PC-3 (cell line): ENCODE measurements at regions not wholly inside any gene's neighbourhood (a gene's known extent, or its start where the extent isn't known, plus 50 kb on each side); places are given as distances from the start of the nearest gene placed in this dataset.

Source experiments
- ATAC-seq: fragments of 200-7000 bp; cut with Tn5 transposase; 2 replicates; pipeline ENCODE4 v1.9.1; 2020; ENCODE audit warnings: mild to moderate bottlenecking, moderate library complexity
- BruUV-seq: library from RNA; stranded (reverse); fragments of 400-500 nt; replicated peaks from 2 replicates; lab custom pipeline; 2021; lab: Mats Ljungman, UMichigan
- CTCF ChIA-PET: fragments of 300-600 bp; sonication (Branson Sonifier 250); formaldehyde crosslinking; loops from one replicate; lab custom pipeline; 2022; ENCODE audit warnings: antibody characterized with exemption; lab: Charles Lee
- POLR2A ChIA-PET: fragments of 300-600 bp; sonication (Branson Sonifier 250); formaldehyde crosslinking; loops from one replicate; lab custom pipeline; 2022; ENCODE audit warnings: antibody characterized with exemption; ENCODE audit not compliant: unreplicated experiment; lab: Charles Lee
- DNase-seq: peaks from one replicate; pipeline ENCODE4 v3.0.0-alpha.2; 2015
- H2AFZ ChIP-seq: fragments of 300-600 bp; sonication (generic); 2 replicates; pipeline ENCODE4 v1.6.0; 2016; ENCODE audit warnings: antibody characterized with exemption, low read length
- H3F3A ChIP-seq: fragments of 300-600 bp; sonication (generic); one replicate; pipeline ENCODE4 v1.6.0; 2017; ENCODE audit warnings: antibody characterized with exemption, low read length, control low read depth, mild to moderate bottlenecking; ENCODE audit not compliant: unreplicated experiment
- H3K27ac ChIP-seq: fragments of 300-600 bp; sonication (generic); 2 replicates; pipeline ENCODE4 v1.5.1; 2016; ENCODE audit warnings: mild to moderate bottlenecking, low read length
- H3K27me3 ChIP-seq: fragments of 300-600 bp; sonication (generic); 2 replicates; pipeline ENCODE4 v1.6.1; 2016; ENCODE audit warnings: low read length, mixed read lengths
- H3K36me3 ChIP-seq: fragments of 300-600 bp; sonication (generic); 2 replicates; pipeline ENCODE4 v1.6.1; 2016; ENCODE audit warnings: low read depth, mixed run types, low read length, mixed read lengths
- H3K4me1 ChIP-seq: fragments of 300-600 bp; sonication (generic); 2 replicates; pipeline ENCODE4 v1.5.1; 2016; ENCODE audit warnings: low read length; ENCODE audit not compliant: insufficient read depth
- H3K4me2 ChIP-seq: fragments of 300-600 bp; sonication (generic); 2 replicates; pipeline ENCODE4 v1.6.0; 2016; ENCODE audit warnings: low read length
- H3K4me3 ChIP-seq: fragments of 300-600 bp; sonication (generic); 2 replicates; pipeline ENCODE4 v1.5.1; 2016; ENCODE audit warnings: mild to moderate bottlenecking, low read length, mixed read lengths
- H3K79me2 ChIP-seq: fragments of 300-600 bp; sonication (generic); 2 replicates; pipeline ENCODE4 v1.6.1; 2017; ENCODE audit warnings: low read length, mixed read lengths
- H3K9ac ChIP-seq: fragments of 300-600 bp; sonication (generic); 2 replicates; pipeline ENCODE4 v1.6.0; 2016; ENCODE audit warnings: mild to moderate bottlenecking, low read length
- H3K9me2 ChIP-seq: fragments of 300-600 bp; sonication (generic); replicated peaks from 2 replicates; pipeline ENCODE4 v1.6.1; 2016; ENCODE audit warnings: mixed run types, low read length, mixed read lengths
- H3K9me3 ChIP-seq: fragments of 300-600 bp; sonication (generic); 2 replicates; pipeline ENCODE4 v1.6.1; 2016; ENCODE audit warnings: low read length, mixed read lengths
- H4K20me1 ChIP-seq: fragments of 300-600 bp; sonication (generic); 2 replicates; pipeline ENCODE4 v1.6.1; 2016; ENCODE audit warnings: low read length, mixed read lengths
- CTCF ChIP-seq: fragments of 300-600 bp; sonication (generic); conservative IDR thresholded peaks from 2 replicates; pipeline ENCODE4 v1.5.1; 2017; ENCODE audit warnings: antibody characterized with exemption, low read depth, mild to moderate bottlenecking, low read length
- EZH2 ChIP-seq: fragments of 300-600 bp; sonication (generic); IDR thresholded peaks from one replicate; pipeline ENCODE4 v1.6.1; 2017; ENCODE audit warnings: antibody characterized with exemption, mild to moderate bottlenecking, low read length; ENCODE audit not compliant: unreplicated experiment
- EZH2phosphoT487 ChIP-seq: fragments of 300-600 bp; sonication (generic); IDR thresholded peaks from 2 replicates; pipeline ENCODE4 v1.6.1; 2018; ENCODE audit warnings: mild to moderate bottlenecking, antibody characterized with exemption, low read length, borderline replicate concordance
- intact Hi-C: fragments of 100-400 bp; cut with micrococcal nuclease; formaldehyde crosslinking; loops from 2 replicates; pipeline ENCODE4 v1.9.0; 2023

- H2AFZ ChIP-seq, result no peak overlapping the region
- no peaks in the 10 kb centered on the region for H4K20me1 ChIP-seq
- H3K4me1 ChIP-seq, result peaks cover 12% of the 10 kb centered on the region
- H3K9me2 ChIP-seq, result no peaks in the 10 kb centered on the region
- intact Hi-C loops, result no loop called here
- no peaks in the 10 kb centered on the region for H3F3A ChIP-seq
- no peak overlapping the region for H3K9ac ChIP-seq
- DNase-seq, result no peak
- no peak overlapping the region for H3K4me2 ChIP-seq
- no TSS peak for BruUV-seq
- no peaks in the 10 kb centered on the region for H3K27me3 ChIP-seq
- CTCF ChIA-PET, result no interaction called here
- H3K4me3 ChIP-seq, result no peak overlapping the region
- no peak for ATAC-seq
- no peaks in the 10 kb centered on the region for H3K79me2 ChIP-seq
- TF ChIP-seq EZH2 (no peak), CTCF (no peak), EZH2phosphoT487 (no peak)
- no peaks in the 10 kb centered on the region for H3K36me3 ChIP-seq
- H3K9me3 ChIP-seq, result no peaks in the 10 kb centered on the region
- POLR2A ChIA-PET, result interaction anchor here (0.5 kb wide), 1 partner anchor 475 kb away, joined by 15 read pairs; no protein-coding TSS in a partner anchor
- H3K27ac ChIP-seq, result no peak overlapping the region
These were observed 194.0 kb upstream of the PLXNA2 start for GRCh38 chr1:208438112-208438699.

- H3K4me2 ChIP-seq, result no peak overlapping the region
- POLR2A ChIA-PET, result no interaction called here
- no peak for TF ChIP-seq EZH2
- TF ChIP-seq EZH2phosphoT487, result no peak
- TF ChIP-seq CTCF, result no peak
- H3K9me3 ChIP-seq, result no peaks in the 10 kb centered on the region
- H3K27me3 ChIP-seq, result no peaks in the 10 kb centered on the region
- H2AFZ ChIP-seq, result peak overlapping the region; percentile 51
- ATAC-seq, result peak; percentile 37; the same call in 1 of the 2 replicates
- peaks cover 9% of the 10 kb centered on the region for H3K4me1 ChIP-seq
- H3F3A ChIP-seq, result no peaks in the 10 kb centered on the region
- no peak overlapping the region for H3K9ac ChIP-seq
- no TSS peak for BruUV-seq
- peak overlapping the region; percentile 9; the same call in 1 of the 2 replicates for H3K27ac ChIP-seq
- no peak overlapping the region for H3K4me3 ChIP-seq
- peak; percentile 34 for DNase-seq
- intact Hi-C loops, result no loop called here
- H3K9me2 ChIP-seq, result no peaks in the 10 kb centered on the region
- H3K36me3 ChIP-seq, result no peaks in the 10 kb centered on the region
- no peaks in the 10 kb centered on the region for H4K20me1 ChIP-seq
- CTCF ChIA-PET, result no interaction called here
- H3K79me2 ChIP-seq, result no peaks in the 10 kb centered on the region
These were observed 201.6 kb upstream of the PLXNA2 start for GRCh38 chr1:208445758-208446203.

DNA sequence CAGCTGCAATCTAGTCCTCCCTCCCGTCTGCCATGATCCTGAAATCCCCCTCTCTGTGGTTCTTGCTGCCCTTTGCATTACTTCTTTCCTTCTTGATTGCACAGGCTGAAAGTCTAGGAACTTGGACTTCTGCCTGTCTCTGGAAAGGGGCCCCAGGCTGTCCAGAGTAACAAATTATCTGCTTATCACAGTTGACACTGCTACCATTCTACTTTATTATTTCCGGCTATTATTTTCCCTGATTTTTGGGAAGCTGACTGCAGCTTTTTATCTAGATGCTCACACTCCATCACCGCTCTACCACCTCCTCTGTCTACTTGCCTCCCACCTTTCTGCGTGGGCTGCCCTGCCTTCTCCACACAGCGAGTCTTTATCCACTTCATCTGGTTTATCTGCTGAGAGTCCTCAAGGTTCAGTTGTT lies 202.1 kb upstream of the PLXNA2 start:
- peak overlapping the region; percentile 51 for H2AFZ ChIP-seq
- no peaks in the 10 kb centered on the region for H3K9me2 ChIP-seq
- H3K9ac ChIP-seq, result no peak overlapping the region
- DNase-seq (no peak), ATAC-seq (no peak)
- H3K79me2 ChIP-seq, result no peaks in the 10 kb centered on the region
- ChIA-PET CTCF (no interaction called here), POLR2A (no interaction called here)
- peaks cover 9% of the 10 kb centered on the region for H3K4me1 ChIP-seq
- intact Hi-C loops, result no loop called here
- BruUV-seq, result no TSS peak
- H3F3A ChIP-seq, result no peaks in the 10 kb centered on the region
- no peaks in the 10 kb centered on the region for H3K36me3 ChIP-seq
- H4K20me1 ChIP-seq, result no peaks in the 10 kb centered on the region
- H3K27ac ChIP-seq, result peak overlapping the region; percentile 9; the same call in 1 of the 2 replicates
- no peaks in the 10 kb centered on the region for H3K9me3 ChIP-seq
- no peak for TF ChIP-seq CTCF
- TF ChIP-seq EZH2phosphoT487, result no peak
- no peak for TF ChIP-seq EZH2
- H3K4me3 ChIP-seq, result no peak overlapping the region
- H3K27me3 ChIP-seq, result no peaks in the 10 kb centered on the region
- H3K4me2 ChIP-seq, result no peak overlapping the region
